NCI-H2107 treated with DMSO at 0.1 percent for 48 hours (cell line): ENCODE measurements at regions not wholly inside any gene's neighbourhood (a gene's known extent, or its start where the extent isn't known, plus 50 kb on each side); places are given as distances from the start of the nearest gene placed in this dataset.
A peak's percentile ranks its signal among the peaks of the same experiment; 100 is the strongest.
"Not testable (repeated sequence)": the region's sequence is repeated elsewhere in the genome, so short reads cannot be mapped to it uniquely, and the experiment has no call there.

Experiments
- DNase-seq: peaks from one replicate; lab custom pipeline; 2025; ENCODE audit not compliant: unreplicated experiment; lab: John Stamatoyannopoulos, UW

- no peak for DNase-seq
These were observed 212.3 kb downstream of the TRIM36 start for GRCh38 chr5:114957384-114957783.

DNA sequence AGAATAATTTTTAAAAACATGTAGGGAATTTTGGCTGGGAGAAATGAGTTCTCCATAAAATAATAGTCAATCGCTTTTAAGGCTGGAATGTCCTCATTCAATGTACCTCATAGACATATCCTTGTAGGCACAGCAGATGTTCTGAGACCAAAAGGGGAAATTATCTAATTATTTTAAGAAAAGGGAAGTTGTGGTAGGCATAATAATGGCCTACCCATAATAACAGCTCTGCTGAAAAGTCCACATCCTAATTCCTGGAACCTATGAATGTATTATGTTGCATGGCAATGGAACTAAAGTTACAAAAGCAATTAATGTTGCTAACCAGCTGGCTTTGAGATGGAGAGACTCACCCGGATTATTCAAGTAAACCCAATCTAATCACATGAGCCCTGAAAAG lies 216.1 kb downstream of the TRIM36 start:
- DNase-seq = no peak

DNA sequence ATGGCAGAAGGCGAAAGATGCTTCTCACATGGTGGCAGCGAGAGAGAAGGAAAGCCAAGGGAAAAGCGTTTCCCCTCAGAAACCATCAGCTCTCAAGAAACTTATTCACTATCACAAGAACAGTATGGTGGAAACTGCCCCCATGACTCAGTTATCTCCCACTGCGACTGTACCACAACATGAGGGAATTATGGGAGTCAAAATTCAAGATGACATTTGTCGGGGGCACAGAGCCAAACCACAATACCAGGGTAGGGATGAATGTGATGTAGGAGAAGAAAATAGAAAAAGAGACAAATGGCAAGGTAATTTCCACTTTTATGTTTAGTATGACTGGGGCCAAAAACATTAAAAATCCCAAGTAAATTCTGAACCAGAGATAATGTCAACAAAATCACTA lies 216.8 kb downstream of the TRIM36 start:
- no peak for DNase-seq

- no peak for DNase-seq
These were observed 220.0 kb downstream of the TRIM36 start for GRCh38 chr5:114949756-114950155.

- no peak for DNase-seq
These were observed 220.6 kb downstream of the TRIM36 start for GRCh38 chr5:114948986-114949621.

DNA sequence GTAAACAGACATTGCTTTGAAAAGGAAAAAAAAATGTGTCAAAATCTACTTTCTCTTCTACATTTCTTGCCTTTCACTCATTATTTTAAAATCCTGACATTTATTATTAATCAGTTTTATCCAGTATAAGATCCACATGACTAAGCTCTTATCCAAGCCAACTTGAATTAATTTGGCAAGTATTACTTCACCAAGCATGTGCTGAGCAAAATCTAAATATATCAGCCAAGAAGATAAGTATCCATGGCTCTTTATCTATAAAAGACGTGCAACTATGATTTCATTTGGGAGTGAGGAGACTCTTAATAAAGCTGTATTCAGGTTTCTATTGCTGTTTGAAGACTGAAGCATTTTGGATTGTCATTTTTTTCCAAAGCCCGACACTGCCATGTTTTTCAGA lies 221.3 kb downstream of the TRIM36 start:
- DNase-seq = no peak

- no peak for DNase-seq
These were observed 229.0 kb downstream of the TRIM36 start for GRCh38 chr5:114940709-114941108.

GRCh38 chr5:114935490-114935889 lies 234.2 kb downstream of the TRIM36 start:
- no peak for DNase-seq

GRCh38 chr5:114928644-114929462 lies 240.9 kb downstream of the TRIM36 start:
- no peak for DNase-seq

DNA sequence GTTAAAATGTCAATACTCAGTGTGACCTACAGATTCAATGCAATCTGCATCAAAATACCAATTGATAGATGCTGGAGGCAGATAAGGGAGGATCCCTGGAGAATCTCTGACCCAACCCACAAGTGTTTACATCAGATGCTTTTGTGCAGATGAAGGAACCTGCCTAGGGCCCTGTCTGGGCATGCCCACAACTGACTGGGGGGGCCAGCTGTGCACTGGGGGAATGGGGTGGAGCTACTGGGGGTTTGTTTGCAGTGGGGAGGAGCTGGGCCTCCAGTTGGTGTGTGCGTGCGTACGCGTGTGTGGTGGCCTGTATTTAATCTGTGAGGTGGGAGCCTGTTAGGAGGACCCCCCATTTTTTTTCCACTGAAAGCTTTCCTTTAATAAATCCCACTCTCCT lies 244.9 kb downstream of the TRIM36 start:
- no peak for DNase-seq

DNA sequence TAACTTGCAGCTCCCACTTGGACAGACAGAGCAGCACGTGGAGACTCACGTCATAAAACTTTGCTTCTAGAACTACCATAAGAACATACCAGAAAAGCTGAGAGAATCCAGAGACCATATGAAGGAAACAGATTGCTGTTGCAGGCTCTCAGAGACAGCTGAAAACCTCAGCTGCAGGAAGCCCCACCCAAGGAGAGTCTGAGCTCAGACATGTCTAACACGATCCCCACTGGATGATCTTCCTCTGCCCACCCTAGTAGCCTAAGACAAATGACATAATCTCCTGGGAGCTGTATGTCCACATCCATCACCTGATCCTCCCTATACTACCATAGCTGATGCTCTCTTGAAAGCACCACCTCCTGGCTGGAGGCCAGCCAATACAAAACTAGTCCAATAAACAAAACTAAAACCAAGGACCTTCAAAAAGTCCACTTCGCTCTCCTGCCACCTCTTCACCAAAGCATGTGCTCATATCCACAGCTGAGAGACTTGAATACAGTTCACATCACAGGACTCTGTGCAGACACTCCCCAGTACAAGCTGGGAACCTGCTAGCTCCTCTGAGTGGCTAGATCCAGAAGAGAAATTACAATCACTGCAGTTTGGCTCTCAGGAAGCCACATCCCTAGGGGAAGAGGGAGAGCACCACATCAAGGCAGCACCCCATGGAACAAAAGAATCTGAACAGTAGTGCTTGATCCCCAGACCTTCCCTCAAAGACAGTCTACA lies 257.4 kb downstream of the TRIM36 start:
- DNase-seq = no peak

GRCh38 chr5:114910727-114911126 lies 259.0 kb downstream of the TRIM36 start:
- DNase-seq = no peak

DNA sequence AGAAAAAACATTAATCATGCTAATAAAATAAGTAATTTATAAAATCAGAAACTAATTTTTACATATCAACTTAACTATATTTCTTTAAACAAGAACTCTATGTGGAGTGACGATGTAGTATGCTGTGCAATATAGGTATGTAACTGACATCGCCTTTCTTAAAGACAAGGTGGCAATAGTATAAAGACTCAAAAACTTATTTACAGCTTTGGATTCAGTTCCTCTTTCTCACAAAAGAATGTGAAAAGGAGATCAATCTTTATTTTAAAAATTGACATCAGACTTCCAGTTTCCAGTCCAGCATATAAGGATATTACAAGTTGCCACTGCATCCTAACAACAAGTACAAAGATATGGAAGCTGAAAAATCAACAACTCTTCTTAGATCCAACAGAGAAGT lies 260.3 kb downstream of the TRIM36 start:
- no peak for DNase-seq

DNA sequence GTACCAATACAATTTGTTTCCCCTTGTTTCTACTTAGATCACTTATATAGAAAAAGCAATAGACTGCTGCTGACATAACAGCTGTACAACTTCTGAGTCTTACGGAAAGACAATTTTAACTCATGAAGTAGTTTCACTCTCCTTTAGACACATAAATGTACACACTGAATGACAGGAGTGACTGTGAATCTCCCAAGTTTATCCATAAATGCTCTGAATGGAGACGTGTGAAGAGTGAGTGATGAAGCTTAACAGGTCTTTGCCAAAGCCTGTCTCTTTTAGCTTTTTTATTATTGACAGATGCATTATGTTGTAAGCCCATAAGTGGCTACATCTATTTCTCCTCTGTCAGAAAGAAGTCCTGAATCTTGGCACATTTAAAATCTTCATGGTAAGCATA lies 265.9 kb downstream of the TRIM36 start:
- DNase-seq = no peak

DNA sequence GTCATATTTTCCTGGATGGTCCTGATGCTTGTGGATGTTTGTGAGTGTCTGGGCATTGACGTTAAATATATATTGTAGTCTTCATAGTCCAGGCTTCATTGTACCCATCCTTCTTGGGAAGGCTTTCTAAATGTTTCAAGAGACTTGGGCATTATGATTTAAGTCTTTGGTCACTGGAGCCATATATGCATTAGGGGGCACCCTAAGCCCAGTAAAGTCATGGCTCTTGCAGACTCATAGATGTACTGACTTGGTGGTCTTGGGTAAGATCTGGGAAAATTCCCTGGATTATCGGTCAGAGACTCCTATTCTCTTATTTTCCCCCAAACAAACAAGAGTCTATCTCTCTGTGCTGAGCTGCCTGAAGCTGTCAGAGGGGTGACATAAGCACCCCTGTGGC lies 271.1 kb downstream of the TRIM36 start:
- DNase-seq = no peak

GRCh38 chr5:114883675-114884074 lies 286.0 kb downstream of the TRIM36 start:
- no peak for DNase-seq

DNA sequence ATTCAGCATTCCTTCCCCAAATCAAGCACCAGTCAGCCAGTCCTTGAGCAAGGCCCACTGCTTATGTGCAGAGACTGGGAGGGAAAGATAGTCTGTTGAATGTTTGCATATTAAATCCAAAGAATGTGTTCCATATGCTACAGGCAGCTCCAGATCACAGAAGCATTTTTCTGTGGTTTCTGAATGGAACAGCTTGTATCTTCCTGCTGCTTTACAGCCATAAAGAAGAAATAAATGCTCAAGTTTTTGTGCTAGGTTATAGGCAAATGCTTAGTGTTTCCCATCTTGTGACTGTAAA lies 310.3 kb downstream of the TRIM36 start:
- DNase-seq = no peak

- DNase-seq = no peak
These were observed 310.9 kb downstream of the TRIM36 start for GRCh38 chr5:114858665-114859437.

DNA sequence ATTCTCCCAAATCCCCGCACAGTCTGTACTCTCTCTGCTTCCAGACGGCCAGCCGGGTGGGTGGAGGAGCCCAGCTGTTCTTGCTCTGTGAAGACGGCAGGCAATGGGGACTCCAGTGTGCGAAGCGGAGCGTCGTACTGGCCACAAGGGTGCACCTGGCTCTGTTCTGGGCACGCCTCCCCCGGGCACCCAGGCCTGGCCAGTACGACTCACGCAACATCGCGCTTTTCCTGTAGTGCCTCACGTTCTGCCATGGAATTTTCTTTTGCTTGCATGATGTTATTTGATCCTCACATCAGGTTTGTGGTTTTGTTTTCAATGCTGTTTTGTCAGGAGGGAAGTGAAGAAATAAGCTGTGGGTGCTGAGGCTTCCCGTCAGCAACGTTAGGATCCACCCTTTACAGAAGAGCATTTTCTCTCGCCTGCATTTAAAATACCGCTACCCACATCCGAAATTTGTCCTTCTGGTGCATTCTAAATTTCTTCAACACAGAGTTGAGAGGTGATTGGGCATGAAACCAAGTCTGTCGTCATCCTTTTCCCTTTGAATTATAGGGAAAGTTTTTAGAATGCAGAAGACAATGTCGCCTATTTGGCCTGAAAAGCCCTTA lies 311.7 kb downstream of the TRIM36 start:
- DNase-seq = peak; percentile 10

DNA sequence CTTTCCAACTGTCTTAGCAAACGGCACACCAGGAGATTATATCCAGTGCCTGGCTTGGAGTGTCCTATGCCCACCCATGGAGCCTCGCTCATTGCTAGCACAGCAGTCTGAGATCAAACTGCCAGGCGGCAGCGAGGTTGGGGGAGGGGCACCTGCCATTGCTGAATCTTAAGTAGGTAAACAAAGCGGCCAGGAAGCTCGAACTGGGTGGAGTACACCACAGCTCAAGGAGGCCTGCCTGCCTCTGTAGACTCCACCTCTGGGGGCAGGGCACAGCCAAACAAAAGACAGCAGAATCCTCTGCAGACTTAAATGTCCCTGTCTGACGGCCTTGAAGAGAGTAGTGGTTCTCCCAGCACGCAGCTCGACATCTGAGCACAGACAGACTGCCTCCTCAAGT lies 325.0 kb downstream of the TRIM36 start:
- DNase-seq = not testable (repeated sequence)

- DNase-seq = no peak
These were observed 330.3 kb downstream of the TRIM36 start for GRCh38 chr5:114839360-114839759.
